ENCODE measurements at regions not wholly inside any gene's neighbourhood (a gene's known extent, or its start where the extent isn't known, plus 50 kb on each side); places are given as distances from the start of the nearest gene placed in this dataset.

DNA sequence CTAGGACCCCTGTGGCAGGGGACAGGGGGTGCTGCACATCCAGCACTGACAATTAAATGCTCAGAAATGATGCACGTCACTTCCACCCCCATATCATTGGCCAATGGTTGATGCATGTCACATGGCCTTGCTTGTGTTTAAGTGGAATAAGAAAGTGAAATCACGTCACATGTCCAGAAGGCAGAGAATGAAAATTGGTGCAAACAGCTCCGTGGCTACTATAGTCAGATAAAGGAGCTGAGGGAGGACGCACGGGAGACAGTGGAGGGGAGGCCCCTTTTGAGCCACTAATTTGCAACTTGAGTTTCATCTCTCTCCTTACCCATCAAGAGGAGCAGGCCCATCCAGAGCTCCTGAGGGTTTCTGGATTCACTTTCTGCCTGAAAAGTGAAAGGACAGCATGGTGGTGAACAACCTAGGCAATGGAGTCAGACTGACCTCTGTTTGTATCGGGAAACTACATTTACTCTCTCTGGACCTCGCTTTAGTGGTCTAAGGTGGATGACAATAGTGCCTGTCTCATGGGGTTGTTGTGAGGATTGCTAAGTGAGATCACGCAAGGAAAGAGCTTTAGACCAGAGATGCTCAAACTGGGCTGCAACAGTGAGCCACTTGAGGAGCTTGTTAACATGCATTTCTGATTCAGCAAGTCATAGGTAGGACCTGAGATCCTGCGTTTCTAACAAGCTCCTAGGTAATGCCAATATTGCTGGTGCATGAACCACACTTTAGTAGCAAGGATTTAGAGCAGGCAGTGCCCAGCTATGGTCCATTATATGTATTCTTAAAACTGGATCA is 133.9 kb upstream of the ADRA1B start (continued):
- TF ChIP-seq, protein P1, sequence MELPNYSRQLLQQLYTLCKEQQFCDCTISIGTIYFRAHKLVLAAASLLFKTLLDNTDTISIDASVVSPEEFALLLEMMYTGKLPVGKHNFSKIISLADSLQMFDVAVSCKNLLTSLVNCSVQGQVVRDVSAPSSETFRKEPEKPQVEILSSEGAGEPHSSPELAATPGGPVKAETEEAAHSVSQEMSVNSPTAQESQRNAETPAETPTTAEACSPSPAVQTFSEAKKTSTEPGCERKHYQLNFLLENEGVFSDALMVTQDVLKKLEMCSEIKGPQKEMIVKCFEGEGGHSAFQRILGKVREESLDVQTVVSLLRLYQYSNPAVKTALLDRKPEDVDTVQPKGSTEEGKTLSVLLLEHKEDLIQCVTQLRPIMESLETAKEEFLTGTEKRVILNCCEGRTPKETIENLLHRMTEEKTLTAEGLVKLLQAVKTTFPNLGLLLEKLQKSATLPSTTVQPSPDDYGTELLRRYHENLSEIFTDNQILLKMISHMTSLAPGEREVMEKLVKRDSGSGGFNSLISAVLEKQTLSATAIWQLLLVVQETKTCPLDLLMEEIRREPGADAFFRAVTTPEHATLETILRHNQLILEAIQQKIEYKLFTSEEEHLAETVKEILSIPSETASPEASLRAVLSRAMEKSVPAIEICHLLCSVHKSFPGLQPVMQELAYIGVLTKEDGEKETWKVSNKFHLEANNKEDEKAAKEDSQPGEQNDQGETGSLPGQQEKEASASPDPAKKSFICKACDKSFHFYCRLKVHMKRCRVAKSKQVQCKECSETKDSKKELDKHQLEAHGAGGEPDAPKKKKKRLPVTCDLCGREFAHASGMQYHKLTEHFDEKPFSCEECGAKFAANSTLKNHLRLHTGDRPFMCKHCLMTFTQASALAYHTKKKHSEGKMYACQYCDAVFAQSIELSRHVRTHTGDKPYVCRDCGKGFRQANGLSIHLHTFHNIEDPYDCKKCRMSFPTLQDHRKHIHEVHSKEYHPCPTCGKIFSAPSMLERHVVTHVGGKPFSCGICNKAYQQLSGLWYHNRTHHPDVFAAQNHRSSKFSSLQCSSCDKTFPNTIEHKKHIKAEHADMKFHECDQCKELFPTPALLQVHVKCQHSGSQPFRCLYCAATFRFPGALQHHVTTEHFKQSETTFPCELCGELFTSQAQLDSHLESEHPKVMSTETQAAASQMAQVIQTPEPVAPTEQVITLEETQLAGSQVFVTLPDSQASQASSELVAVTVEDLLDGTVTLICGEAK (IDR thresholded peaks at IDR 0.05): no peak
- TF ChIP-seq, protein P1 (CRISPR knock-in tag; IDR thresholded peaks at IDR 0.05): no peak
